GM12875 (cell line): ENCODE measurements at regions not wholly inside any gene's neighbourhood (a gene's known extent, or its start where the extent isn't known, plus 50 kb on each side); places are given as distances from the start of the nearest gene placed in this dataset.

ENCODE experiments used
- H3K4me3 ChIP-seq: one replicate; pipeline ENCODE4 v1.5.1; 2011; ENCODE audit warnings: low read depth, low read length, control low read depth
- CTCF ChIP-seq: IDR thresholded peaks from 2 replicates; pipeline ENCODE4 v1.5.1; 2011; ENCODE audit warnings: low read depth, mild to moderate bottlenecking, control low read depth, inconsistent platforms, low read length, moderate library complexity, borderline replicate concordance; ENCODE audit not compliant: insufficient read depth

DNA sequence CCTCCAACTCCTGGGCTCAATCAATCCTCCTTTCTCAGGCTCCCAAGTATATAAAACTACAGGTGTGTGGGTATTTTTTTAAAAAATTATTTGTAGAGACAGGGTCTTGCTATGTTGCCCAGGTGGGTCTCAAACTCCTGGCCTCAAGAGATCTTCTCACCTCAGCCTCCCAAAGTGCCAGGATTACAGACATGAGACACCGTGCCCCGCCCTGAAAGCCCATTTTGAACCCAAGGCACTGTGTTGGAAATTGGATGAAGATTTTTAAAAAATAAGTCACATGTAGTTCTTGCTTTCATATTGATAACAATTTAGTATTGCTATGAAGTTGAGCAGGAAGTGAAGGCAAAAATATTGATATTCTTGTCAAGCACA lies 472.5 kb upstream of the TNP1 start:
- H3K4me3 ChIP-seq: no peak overlapping the region
- TF ChIP-seq CTCF: no peak

- no peak overlapping the region for H3K4me3 ChIP-seq
- no peak for TF ChIP-seq CTCF
Measured at GRCh38 chr2:217331523-217332416, 471.9 kb upstream of the TNP1 start.

GRCh38 chr2:217330647-217331046 lies 470.8 kb upstream of the TNP1 start:
- no peak for TF ChIP-seq CTCF
- no peak overlapping the region for H3K4me3 ChIP-seq

DNA sequence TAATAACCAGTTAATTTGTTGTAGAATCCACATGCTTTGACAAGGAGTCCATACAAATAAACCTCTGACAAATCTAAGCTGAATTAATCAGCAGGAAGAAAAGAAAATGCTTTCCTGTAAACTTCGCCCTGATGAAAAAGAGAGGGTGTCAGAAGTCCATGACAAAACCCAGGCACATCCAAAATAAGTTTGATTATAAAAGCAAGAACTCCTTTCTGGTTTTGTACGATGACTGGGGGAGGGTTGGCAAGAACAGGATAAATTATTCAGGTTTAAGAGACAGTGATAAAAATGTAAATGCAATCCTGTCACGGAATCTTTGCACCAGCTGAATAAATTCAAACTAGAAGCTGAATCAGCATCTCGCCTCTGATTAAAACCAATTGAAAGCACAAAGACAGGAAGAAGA lies 469.2 kb upstream of the TNP1 start:
- no peak for TF ChIP-seq CTCF
- no peak overlapping the region for H3K4me3 ChIP-seq

DNA sequence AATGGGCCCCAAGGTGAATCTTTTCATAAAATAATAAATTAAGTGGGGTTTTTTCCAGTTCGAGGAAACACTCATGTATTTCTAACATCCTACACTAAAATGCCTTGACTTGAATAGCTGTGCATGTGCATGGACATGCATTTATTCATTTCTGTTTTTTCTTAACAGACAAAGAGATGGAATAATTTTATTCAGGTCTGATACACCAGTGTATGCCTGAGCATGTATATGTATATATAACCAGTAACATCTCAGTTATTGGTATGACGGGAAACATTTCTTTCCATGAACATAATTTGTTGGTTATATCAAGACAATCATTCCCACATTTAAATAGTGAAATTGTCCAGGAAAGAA lies 468.7 kb upstream of the TNP1 start:
- no peak overlapping the region for H3K4me3 ChIP-seq
- TF ChIP-seq CTCF: no peak

- H3K4me3 ChIP-seq: no peak overlapping the region
- TF ChIP-seq CTCF: no peak
Measured at GRCh38 chr2:217327953-217328621, 468.2 kb upstream of the TNP1 start.
